ENCODE measurements at regions not wholly inside any gene's neighbourhood (a gene's known extent, or its start where the extent isn't known, plus 50 kb on each side); places are given as distances from the start of the nearest gene placed in this dataset.

DNA sequence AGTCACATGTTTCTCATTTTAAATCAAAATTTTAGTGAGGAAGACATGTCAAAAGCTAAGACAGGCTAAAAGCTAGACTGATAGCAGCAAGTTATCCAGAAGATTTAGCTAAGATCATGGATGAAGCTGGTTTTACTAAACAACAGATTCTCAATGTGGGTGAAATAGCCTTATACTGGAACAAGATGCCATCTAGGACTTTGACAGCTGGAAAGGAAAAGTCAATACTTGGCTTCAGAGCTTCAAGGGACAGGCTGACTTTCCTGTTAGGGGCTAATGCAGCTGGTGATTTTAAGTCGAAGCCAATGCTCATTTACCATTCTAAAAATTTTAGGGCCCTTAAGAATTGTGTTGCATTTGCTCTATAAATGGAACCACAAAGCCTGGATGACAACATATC, 455.3 kb upstream of the SLC10A2 start:
- TF ChIP-seq, protein P1, sequence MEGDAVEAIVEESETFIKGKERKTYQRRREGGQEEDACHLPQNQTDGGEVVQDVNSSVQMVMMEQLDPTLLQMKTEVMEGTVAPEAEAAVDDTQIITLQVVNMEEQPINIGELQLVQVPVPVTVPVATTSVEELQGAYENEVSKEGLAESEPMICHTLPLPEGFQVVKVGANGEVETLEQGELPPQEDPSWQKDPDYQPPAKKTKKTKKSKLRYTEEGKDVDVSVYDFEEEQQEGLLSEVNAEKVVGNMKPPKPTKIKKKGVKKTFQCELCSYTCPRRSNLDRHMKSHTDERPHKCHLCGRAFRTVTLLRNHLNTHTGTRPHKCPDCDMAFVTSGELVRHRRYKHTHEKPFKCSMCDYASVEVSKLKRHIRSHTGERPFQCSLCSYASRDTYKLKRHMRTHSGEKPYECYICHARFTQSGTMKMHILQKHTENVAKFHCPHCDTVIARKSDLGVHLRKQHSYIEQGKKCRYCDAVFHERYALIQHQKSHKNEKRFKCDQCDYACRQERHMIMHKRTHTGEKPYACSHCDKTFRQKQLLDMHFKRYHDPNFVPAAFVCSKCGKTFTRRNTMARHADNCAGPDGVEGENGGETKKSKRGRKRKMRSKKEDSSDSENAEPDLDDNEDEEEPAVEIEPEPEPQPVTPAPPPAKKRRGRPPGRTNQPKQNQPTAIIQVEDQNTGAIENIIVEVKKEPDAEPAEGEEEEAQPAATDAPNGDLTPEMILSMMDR (conservative IDR thresholded peaks at IDR 0.05; ENCODE audit: low read depth, low read length): no peak
- TF ChIP-seq EZH2 (IDR thresholded peaks at IDR 0.05; ENCODE audit: low read length, unreplicated experiment) (no peak), EZH2phosphoT487 (IDR thresholded peaks at IDR 0.05; ENCODE audit: borderline replicate concordance, low read length) (no peak)
